ENCODE measurements at regions not wholly inside any gene's neighbourhood (a gene's known extent, or its start where the extent isn't known, plus 50 kb on each side); places are given as distances from the start of the nearest gene placed in this dataset.

GRCh38 chr4:29259556-29259955 is 1460.6 kb upstream of the PCDH7 start:
- no peak for TF ChIP-seq CTCF (IDR thresholded peaks at IDR 0.05)
- TF ChIP-seq POLR2A (IDR thresholded peaks at IDR 0.05) = no peak
